Activated B cell treated with CpG ODN at 0.5 μM for 24 hours (primary cell): ENCODE measurements at regions not wholly inside any gene's neighbourhood (a gene's known extent, or its start where the extent isn't known, plus 50 kb on each side); places are given as distances from the start of the nearest gene placed in this dataset.

Experiments
- ATAC-seq: fragments of 200-7000 bp; cut with Tn5 transposase; one replicate; pipeline ENCODE4 v1.10.0; 2021; ENCODE audit warnings: low read depth, mild to moderate bottlenecking, moderate library complexity
- CTCF ChIA-PET: fragments of 350-600 bp; sonication (Branson Sonifier 250); formaldehyde crosslinking; loops from one replicate; lab custom pipeline; 2021; ENCODE audit warnings: antibody characterized with exemption; lab: Charles Lee
- POLR2A ChIA-PET: fragments of 350-600 bp; sonication (Branson Sonifier 250); formaldehyde crosslinking; loops from one replicate; lab custom pipeline; 2021; ENCODE audit warnings: antibody characterized with exemption; lab: Charles Lee
- DNase-seq: peaks from one replicate; pipeline ENCODE4 v3.0.0; 2022
- H3K27ac Mint-ChIP-seq: one replicate; pipeline ENCODE4 v1.8.0; 2020; ENCODE audit warnings: mixed read lengths
- H3K27me3 Mint-ChIP-seq: one replicate; pipeline ENCODE4 v1.8.0; 2021; ENCODE audit warnings: mixed read lengths
- H3K36me3 Mint-ChIP-seq: one replicate; pipeline ENCODE4 v1.8.0; 2021; ENCODE audit warnings: low read depth, mixed read lengths
- H3K4me1 Mint-ChIP-seq: one replicate; pipeline ENCODE4 v1.8.0; 2021; ENCODE audit warnings: mixed read lengths
- H3K4me3 Mint-ChIP-seq: one replicate; pipeline ENCODE4 v1.8.0; 2020; ENCODE audit warnings: mild to moderate bottlenecking, mixed read lengths
- H3K9me3 Mint-ChIP-seq: one replicate; pipeline ENCODE4 v1.8.0; 2020; ENCODE audit warnings: mixed read lengths
- intact Hi-C: fragments of 100-400 bp; cut with micrococcal nuclease; formaldehyde crosslinking; loops from one replicate; pipeline ENCODE4 v1.15.1; 2024
- TF ChIP-seq, protein P1 (sequence below): fragments of 200-600 bp; IDR thresholded peaks from one replicate; pipeline ENCODE4 v1.8.0; 2022; ENCODE audit warnings: antibody characterized with exemption, mild to moderate bottlenecking

- intact Hi-C loops = no loop called here
- Mint-ChIP-seq H3K4me3 (no peak overlapping the region), H3K36me3 (no peaks in the 10 kb centered on the region), H3K27me3 (no peaks in the 10 kb centered on the region), H3K27ac (no peak overlapping the region), H3K9me3 (peaks cover 6% of the 10 kb centered on the region), H3K4me1 (no peaks in the 10 kb centered on the region)
- CTCF ChIA-PET = no interaction called here
- ATAC-seq = no peak
- TF ChIP-seq, protein P1, sequence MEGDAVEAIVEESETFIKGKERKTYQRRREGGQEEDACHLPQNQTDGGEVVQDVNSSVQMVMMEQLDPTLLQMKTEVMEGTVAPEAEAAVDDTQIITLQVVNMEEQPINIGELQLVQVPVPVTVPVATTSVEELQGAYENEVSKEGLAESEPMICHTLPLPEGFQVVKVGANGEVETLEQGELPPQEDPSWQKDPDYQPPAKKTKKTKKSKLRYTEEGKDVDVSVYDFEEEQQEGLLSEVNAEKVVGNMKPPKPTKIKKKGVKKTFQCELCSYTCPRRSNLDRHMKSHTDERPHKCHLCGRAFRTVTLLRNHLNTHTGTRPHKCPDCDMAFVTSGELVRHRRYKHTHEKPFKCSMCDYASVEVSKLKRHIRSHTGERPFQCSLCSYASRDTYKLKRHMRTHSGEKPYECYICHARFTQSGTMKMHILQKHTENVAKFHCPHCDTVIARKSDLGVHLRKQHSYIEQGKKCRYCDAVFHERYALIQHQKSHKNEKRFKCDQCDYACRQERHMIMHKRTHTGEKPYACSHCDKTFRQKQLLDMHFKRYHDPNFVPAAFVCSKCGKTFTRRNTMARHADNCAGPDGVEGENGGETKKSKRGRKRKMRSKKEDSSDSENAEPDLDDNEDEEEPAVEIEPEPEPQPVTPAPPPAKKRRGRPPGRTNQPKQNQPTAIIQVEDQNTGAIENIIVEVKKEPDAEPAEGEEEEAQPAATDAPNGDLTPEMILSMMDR = no peak
- no peak for DNase-seq
- POLR2A ChIA-PET = no interaction called here
These were observed 251.4 kb upstream of the KIF2B start for GRCh38 chr17:53571342-53571741.

DNA sequence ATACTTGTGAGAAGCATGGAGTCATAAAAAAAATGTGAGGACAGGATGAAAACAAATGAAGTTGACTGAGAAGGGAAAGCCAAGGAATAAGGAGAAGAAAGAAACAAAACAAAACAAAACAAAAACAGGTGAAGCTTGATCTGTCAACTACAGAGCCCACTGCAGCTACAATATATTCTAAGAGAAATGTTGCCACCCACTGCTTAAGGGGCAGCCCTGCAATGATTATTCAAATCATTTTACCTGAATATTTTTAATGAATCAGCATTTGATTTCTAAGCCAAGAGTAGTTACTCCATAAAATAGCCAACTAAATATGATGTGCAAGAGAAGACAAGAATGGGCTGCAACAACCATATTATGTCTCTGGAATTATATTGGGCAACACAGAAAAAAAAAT is 252.0 kb upstream of the KIF2B start:
- CTCF ChIA-PET = no interaction called here
- Mint-ChIP-seq H3K36me3 (no peaks in the 10 kb centered on the region), H3K27me3 (no peaks in the 10 kb centered on the region), H3K27ac (no peak overlapping the region), H3K4me1 (no peaks in the 10 kb centered on the region), H3K4me3 (no peak overlapping the region), H3K9me3 (peaks cover 6% of the 10 kb centered on the region)
- POLR2A ChIA-PET = no interaction called here
- no peak for DNase-seq
- ATAC-seq = no peak
- intact Hi-C loops = no loop called here
- TF ChIP-seq, protein P1 = no peak

DNA sequence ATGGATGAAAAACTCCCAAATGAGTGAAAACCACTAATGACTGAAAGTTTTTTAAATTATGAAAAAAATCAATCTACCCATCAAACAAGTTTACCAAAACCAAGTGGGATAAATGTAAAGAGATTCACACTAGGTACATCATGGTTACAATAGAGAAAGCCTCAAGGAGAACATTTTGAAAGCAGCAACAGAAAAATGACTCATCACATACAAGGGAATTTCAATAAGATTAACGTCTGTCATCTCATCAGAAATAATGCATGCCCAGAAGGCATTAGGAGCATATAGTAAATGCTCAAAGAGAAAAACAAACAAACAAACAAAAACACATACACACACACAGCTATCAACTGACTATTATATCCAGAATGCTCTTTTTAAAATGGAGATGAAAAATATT is 261.8 kb upstream of the KIF2B start:
- H3K4me1 Mint-ChIP-seq = no peaks in the 10 kb centered on the region
- TF ChIP-seq, protein P1 = no peak
- intact Hi-C loops = no loop called here
- no peak overlapping the region for H3K27ac Mint-ChIP-seq
- DNase-seq (no peak), ATAC-seq (no peak)
- H3K36me3 Mint-ChIP-seq = no peaks in the 10 kb centered on the region
- ChIA-PET POLR2A (no interaction called here), CTCF (no interaction called here)
- no peaks in the 10 kb centered on the region for H3K27me3 Mint-ChIP-seq
- no peak overlapping the region for H3K4me3 Mint-ChIP-seq
- H3K9me3 Mint-ChIP-seq = peaks cover 24% of the 10 kb centered on the region

- POLR2A ChIA-PET = no interaction called here
- Mint-ChIP-seq H3K27ac (no peak overlapping the region), H3K4me3 (no peak overlapping the region), H3K36me3 (no peaks in the 10 kb centered on the region), H3K9me3 (peaks cover 7% of the 10 kb centered on the region), H3K27me3 (no peaks in the 10 kb centered on the region), H3K4me1 (no peaks in the 10 kb centered on the region)
- TF ChIP-seq, protein P1 = no peak
- CTCF ChIA-PET = no interaction called here
- DNase-seq = no peak
- ATAC-seq = no peak
- intact Hi-C loops = no loop called here
These were observed 274.5 kb upstream of the KIF2B start for GRCh38 chr17:53548252-53548651.

GRCh38 chr17:53543472-53543871 is 279.3 kb upstream of the KIF2B start:
- no peak for DNase-seq
- Mint-ChIP-seq H3K36me3 (no peaks in the 10 kb centered on the region), H3K27me3 (no peaks in the 10 kb centered on the region), H3K9me3 (peaks cover 7% of the 10 kb centered on the region), H3K27ac (no peak overlapping the region), H3K4me3 (no peak overlapping the region), H3K4me1 (no peaks in the 10 kb centered on the region)
- ChIA-PET CTCF (no interaction called here), POLR2A (no interaction called here)
- ATAC-seq = no peak
- TF ChIP-seq, protein P1 = no peak
- intact Hi-C loops = no loop called here
